Ishikawa (cell line): ENCODE measurements at regions not wholly inside any gene's neighbourhood (a gene's known extent, or its start where the extent isn't known, plus 50 kb on each side); places are given as distances from the start of the nearest gene placed in this dataset.

Source experiments
- CEBPB ChIP-seq: IDR thresholded peaks from 2 replicates; pipeline ENCODE4 v1.6.1; 2012
- CREB1 ChIP-seq: IDR thresholded peaks from 2 replicates; pipeline ENCODE4 v1.6.1; 2012; ENCODE audit warnings: low read depth
- EGR1 ChIP-seq: IDR thresholded peaks from 2 replicates; pipeline ENCODE4 v1.6.1; 2012
- EP300 ChIP-seq: IDR thresholded peaks from 2 replicates; pipeline ENCODE4 v1.6.1; 2012; ENCODE audit warnings: borderline replicate concordance
- FOXM1 ChIP-seq: IDR thresholded peaks from 2 replicates; pipeline ENCODE4 v1.6.1; 2012; ENCODE audit warnings: low read depth, borderline replicate concordance
- MAX ChIP-seq: IDR thresholded peaks from 2 replicates; pipeline ENCODE4 v1.6.1; 2012
- NFIC ChIP-seq: IDR thresholded peaks from 2 replicates; pipeline ENCODE4 v1.6.1; 2012
- RAD21 ChIP-seq: IDR thresholded peaks from 2 replicates; pipeline ENCODE4 v1.6.1; 2012; ENCODE audit warnings: low read depth
- TAF1 ChIP-seq: IDR thresholded peaks from 2 replicates; pipeline ENCODE4 v1.6.1; 2012; ENCODE audit warnings: low read depth, mild to moderate bottlenecking
- TCF12 ChIP-seq: IDR thresholded peaks from 2 replicates; pipeline ENCODE4 v1.6.1; 2012; ENCODE audit warnings: low read depth
- TEAD4 ChIP-seq: IDR thresholded peaks from 2 replicates; pipeline ENCODE4 v1.6.1; 2012
- YY1 ChIP-seq: IDR thresholded peaks from 2 replicates; pipeline ENCODE4 v1.6.1; 2012; ENCODE audit warnings: low read depth
- ZBTB7A ChIP-seq: IDR thresholded peaks from 2 replicates; pipeline ENCODE4 v1.6.1; 2012; ENCODE audit warnings: low read depth
- TF ChIP-seq, protein P1 (sequence below): IDR thresholded peaks from 2 replicates; pipeline ENCODE4 v1.6.1; 2012
- TF ChIP-seq, protein P2 (sequence below): IDR thresholded peaks from 2 replicates; pipeline ENCODE4 v1.6.1; 2012; ENCODE audit warnings: low read depth, mild to moderate bottlenecking

DNA sequence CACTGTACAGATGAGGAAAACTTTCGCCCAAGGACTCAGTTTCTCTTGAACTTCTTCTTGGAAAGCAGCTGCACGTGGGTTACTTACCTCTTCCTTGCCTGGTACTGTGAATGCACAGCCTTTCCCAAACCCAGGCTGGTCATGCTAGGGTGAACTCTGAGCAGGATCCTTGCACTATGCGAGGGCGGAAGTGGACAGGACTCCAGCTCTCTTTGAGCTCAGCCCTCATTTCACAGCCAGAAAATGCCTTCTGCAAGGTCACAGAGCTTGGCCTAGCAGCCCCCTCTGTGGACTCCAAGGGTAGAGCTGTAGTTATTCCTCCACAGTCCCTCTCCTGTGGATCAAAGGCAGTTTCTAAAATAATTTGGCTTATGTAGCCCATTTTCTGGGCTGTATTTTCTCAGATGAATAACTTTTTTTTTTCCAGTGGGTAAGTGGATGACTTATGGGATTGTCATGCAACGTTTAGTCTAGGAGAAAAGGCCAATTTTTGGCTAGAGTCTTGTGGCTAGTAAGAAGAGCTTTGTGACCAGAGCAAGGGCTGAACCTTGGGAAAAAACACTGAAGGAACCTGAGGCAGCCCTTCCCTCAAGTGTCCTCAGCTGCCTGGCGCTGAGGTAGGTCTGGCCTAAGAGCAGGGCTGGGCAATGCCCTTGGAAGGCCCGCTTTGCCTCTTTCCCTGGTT lies 172.7 kb downstream of the SCP2D1 start:
- TF ChIP-seq EP300 (no peak), YY1 (no peak), MAX (no peak), TAF1 (no peak), TCF12 (no peak), TEAD4 (no peak), RAD21 (no peak), FOXM1 (no peak), NFIC (no peak)
- TF ChIP-seq, protein P1, sequence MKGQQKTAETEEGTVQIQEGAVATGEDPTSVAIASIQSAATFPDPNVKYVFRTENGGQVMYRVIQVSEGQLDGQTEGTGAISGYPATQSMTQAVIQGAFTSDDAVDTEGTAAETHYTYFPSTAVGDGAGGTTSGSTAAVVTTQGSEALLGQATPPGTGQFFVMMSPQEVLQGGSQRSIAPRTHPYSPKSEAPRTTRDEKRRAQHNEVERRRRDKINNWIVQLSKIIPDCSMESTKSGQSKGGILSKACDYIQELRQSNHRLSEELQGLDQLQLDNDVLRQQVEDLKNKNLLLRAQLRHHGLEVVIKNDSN = no peak
- TF ChIP-seq, protein P2, sequence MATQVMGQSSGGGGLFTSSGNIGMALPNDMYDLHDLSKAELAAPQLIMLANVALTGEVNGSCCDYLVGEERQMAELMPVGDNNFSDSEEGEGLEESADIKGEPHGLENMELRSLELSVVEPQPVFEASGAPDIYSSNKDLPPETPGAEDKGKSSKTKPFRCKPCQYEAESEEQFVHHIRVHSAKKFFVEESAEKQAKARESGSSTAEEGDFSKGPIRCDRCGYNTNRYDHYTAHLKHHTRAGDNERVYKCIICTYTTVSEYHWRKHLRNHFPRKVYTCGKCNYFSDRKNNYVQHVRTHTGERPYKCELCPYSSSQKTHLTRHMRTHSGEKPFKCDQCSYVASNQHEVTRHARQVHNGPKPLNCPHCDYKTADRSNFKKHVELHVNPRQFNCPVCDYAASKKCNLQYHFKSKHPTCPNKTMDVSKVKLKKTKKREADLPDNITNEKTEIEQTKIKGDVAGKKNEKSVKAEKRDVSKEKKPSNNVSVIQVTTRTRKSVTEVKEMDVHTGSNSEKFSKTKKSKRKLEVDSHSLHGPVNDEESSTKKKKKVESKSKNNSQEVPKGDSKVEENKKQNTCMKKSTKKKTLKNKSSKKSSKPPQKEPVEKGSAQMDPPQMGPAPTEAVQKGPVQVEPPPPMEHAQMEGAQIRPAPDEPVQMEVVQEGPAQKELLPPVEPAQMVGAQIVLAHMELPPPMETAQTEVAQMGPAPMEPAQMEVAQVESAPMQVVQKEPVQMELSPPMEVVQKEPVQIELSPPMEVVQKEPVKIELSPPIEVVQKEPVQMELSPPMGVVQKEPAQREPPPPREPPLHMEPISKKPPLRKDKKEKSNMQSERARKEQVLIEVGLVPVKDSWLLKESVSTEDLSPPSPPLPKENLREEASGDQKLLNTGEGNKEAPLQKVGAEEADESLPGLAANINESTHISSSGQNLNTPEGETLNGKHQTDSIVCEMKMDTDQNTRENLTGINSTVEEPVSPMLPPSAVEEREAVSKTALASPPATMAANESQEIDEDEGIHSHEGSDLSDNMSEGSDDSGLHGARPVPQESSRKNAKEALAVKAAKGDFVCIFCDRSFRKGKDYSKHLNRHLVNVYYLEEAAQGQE = no peak

- TF ChIP-seq CEBPB (no peak), EGR1 (no peak), CREB1 (no peak), MAX (no peak), RAD21 (no peak), TCF12 (no peak), YY1 (no peak), TAF1 (no peak)
- TF ChIP-seq, protein P1 = no peak
- TF ChIP-seq, protein P2 = no peak
These were observed 173.5 kb downstream of the SCP2D1 start for GRCh38 chr20:18986895-18987580.

DNA sequence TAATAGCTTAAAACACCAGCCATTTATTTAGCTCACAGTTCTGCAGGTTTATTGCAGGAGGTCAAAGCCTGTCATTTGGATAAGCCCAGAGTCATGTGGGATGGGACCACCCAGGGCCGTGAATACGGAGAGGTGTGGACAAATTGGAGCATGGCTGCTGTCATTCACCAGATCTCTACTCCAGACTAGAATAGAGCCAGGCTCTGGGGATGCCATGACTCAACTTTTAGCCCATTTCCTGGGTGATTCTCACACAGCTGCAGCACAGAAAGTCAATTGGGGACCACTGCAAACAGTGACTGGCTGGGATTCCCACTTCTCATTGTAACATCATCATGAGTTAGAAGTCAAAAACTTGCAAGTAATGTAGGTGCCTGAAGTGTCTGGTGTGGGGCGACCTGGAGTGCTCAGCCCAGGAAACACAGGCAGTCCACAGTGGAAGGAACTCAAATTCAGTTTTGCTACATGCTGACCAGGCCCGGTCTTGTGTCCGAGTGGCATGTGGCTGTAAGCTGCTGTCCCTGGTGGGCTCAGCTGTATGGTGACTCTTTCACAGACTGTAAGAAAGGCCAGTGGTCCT lies 174.3 kb downstream of the SCP2D1 start:
- no peak for TF ChIP-seq ZBTB7A
- no peak for TF ChIP-seq EP300
- no peak for TF ChIP-seq TCF12
- no peak for TF ChIP-seq YY1

GRCh38 chr20:18988701-18989100 lies 175.1 kb downstream of the SCP2D1 start:
- TF ChIP-seq, protein P1 = no peak
- no peak for TF ChIP-seq EGR1
- TF ChIP-seq TCF12 = no peak
- TF ChIP-seq TAF1 = no peak
- no peak for TF ChIP-seq CREB1
- TF ChIP-seq NFIC = no peak

GRCh38 chr20:18989736-18990474 lies 176.3 kb downstream of the SCP2D1 start:
- TF ChIP-seq CEBPB (no peak), EGR1 (no peak), TAF1 (no peak), NFIC (no peak), TCF12 (no peak), CREB1 (no peak), EP300 (no peak), FOXM1 (no peak), TEAD4 (no peak), RAD21 (no peak), ZBTB7A (no peak), YY1 (no peak), MAX (no peak)
- TF ChIP-seq, protein P2 = no peak
- TF ChIP-seq, protein P1 = no peak
